ENCODE measurements at regions not wholly inside any gene's neighbourhood (a gene's known extent, or its start where the extent isn't known, plus 50 kb on each side); places are given as distances from the start of the nearest gene placed in this dataset.

- intact Hi-C loops (cut with micrococcal nuclease; ENCODE audit: unreplicated experiment): no loop called here
- Histone ChIP-seq H4K20me1 (ENCODE audit: insufficient read depth, low read length) (no peaks in the 10 kb centered on the region), H3K27ac (ENCODE audit: low read depth, low read length, poor library complexity, severe bottlenecking) (no peak overlapping the region), H3K36me3 (ENCODE audit: insufficient read depth, low read length) (no peaks in the 10 kb centered on the region), H3K4me1 (ENCODE audit: insufficient read depth, low read length, poor library complexity, severe bottlenecking) (no peaks in the 10 kb centered on the region), H3K9me2 (ENCODE audit: insufficient read depth, low read length) (no peaks in the 10 kb centered on the region), H3K4me2 (ENCODE audit: low read length) (no peak overlapping the region), H3K79me2 (ENCODE audit: insufficient read depth, low read depth, low read length) (no peaks in the 10 kb centered on the region), H2AFZ (ENCODE audit: low read length) (no peak overlapping the region), H3K4me3 (ENCODE audit: low read depth, low read length, poor library complexity, severe bottlenecking) (no peak overlapping the region), H3K9me3 (ENCODE audit: low read length) (no peaks in the 10 kb centered on the region)
- POLR2A ChIA-PET: no interaction called here
- no peak for DNase-seq (ENCODE audit: low spot score)
- TF ChIP-seq EZH2phosphoT487 (IDR thresholded peaks at IDR 0.05; ENCODE audit: borderline replicate concordance, low read depth, low read length) (no peak), CTCF (conservative IDR thresholded peaks at IDR 0.05; ENCODE audit: low read length) (no peak)
- no TSS peak for BruUV-seq (replicated peaks)
- CTCF ChIA-PET (ENCODE audit: unreplicated experiment): no interaction called here
Observed at GRCh38 chr1:189103956-189104355, 1373.7 kb downstream of the BRINP3 start.

- no peak for DNase-seq (ENCODE audit: low spot score)
- H2AFZ ChIP-seq (ENCODE audit: low read length): no peak overlapping the region
- no peak overlapping the region for H3K4me3 ChIP-seq (ENCODE audit: low read depth, low read length, poor library complexity, severe bottlenecking)
- no peaks in the 10 kb centered on the region for H4K20me1 ChIP-seq (ENCODE audit: insufficient read depth, low read length)
- H3K27ac ChIP-seq (ENCODE audit: low read depth, low read length, poor library complexity, severe bottlenecking): no peak overlapping the region
- intact Hi-C loops (cut with micrococcal nuclease; ENCODE audit: unreplicated experiment): no loop called here
- BruUV-seq (replicated peaks): no TSS peak
- no peaks in the 10 kb centered on the region for H3K9me3 ChIP-seq (ENCODE audit: low read length)
- H3K4me2 ChIP-seq (ENCODE audit: low read length): no peak overlapping the region
- no peaks in the 10 kb centered on the region for H3K4me1 ChIP-seq (ENCODE audit: insufficient read depth, low read length, poor library complexity, severe bottlenecking)
- H3K79me2 ChIP-seq (ENCODE audit: insufficient read depth, low read depth, low read length): no peaks in the 10 kb centered on the region
- H3K36me3 ChIP-seq (ENCODE audit: insufficient read depth, low read length): no peaks in the 10 kb centered on the region
- ChIA-PET POLR2A (no interaction called here), CTCF (ENCODE audit: unreplicated experiment) (no interaction called here)
- no peaks in the 10 kb centered on the region for H3K9me2 ChIP-seq (ENCODE audit: insufficient read depth, low read length)
- TF ChIP-seq CTCF (conservative IDR thresholded peaks at IDR 0.05; ENCODE audit: low read length): no peak
- TF ChIP-seq EZH2phosphoT487 (IDR thresholded peaks at IDR 0.05; ENCODE audit: borderline replicate concordance, low read depth, low read length): no peak
Observed at GRCh38 chr1:189117072-189117770, 1360.4 kb downstream of the BRINP3 start.

GRCh38 chr1:189121941-189122340, 1355.7 kb downstream of the BRINP3 start:
- ChIA-PET CTCF (ENCODE audit: unreplicated experiment) (no interaction called here), POLR2A (no interaction called here)
- TF ChIP-seq CTCF (conservative IDR thresholded peaks at IDR 0.05; ENCODE audit: low read length): no peak
- TF ChIP-seq EZH2phosphoT487 (IDR thresholded peaks at IDR 0.05; ENCODE audit: borderline replicate concordance, low read depth, low read length): no peak
- Histone ChIP-seq H4K20me1 (ENCODE audit: insufficient read depth, low read length) (no peaks in the 10 kb centered on the region), H3K36me3 (ENCODE audit: insufficient read depth, low read length) (no peaks in the 10 kb centered on the region), H3K4me3 (ENCODE audit: low read depth, low read length, poor library complexity, severe bottlenecking) (no peak overlapping the region), H3K4me2 (ENCODE audit: low read length) (no peak overlapping the region), H2AFZ (ENCODE audit: low read length) (no peak overlapping the region), H3K9me2 (ENCODE audit: insufficient read depth, low read length) (no peaks in the 10 kb centered on the region), H3K9me3 (ENCODE audit: low read length) (no peaks in the 10 kb centered on the region), H3K27ac (ENCODE audit: low read depth, low read length, poor library complexity, severe bottlenecking) (no peak overlapping the region), H3K79me2 (ENCODE audit: insufficient read depth, low read depth, low read length) (no peaks in the 10 kb centered on the region), H3K4me1 (ENCODE audit: insufficient read depth, low read length, poor library complexity, severe bottlenecking) (no peaks in the 10 kb centered on the region)
- intact Hi-C loops (cut with micrococcal nuclease; ENCODE audit: unreplicated experiment): no loop called here
- no TSS peak for BruUV-seq (replicated peaks)
- no peak for DNase-seq (ENCODE audit: low spot score)

Data from OCI-LY7 (cell line).